ENCODE measurements at regions not wholly inside any gene's neighbourhood (a gene's known extent, or its start where the extent isn't known, plus 50 kb on each side); places are given as distances from the start of the nearest gene placed in this dataset.

- H3K27me3 ChIP-seq (ENCODE audit: control insufficient read depth in 4 of 4, insufficient read depth in 4 of 4, low read length in 3 of 4): no peaks in the 10 kb centered on the region
- H3K36me3 ChIP-seq (ENCODE audit: control insufficient read depth in 4 of 4, insufficient read depth in 3 of 4, low read depth in 1 of 4, low read length in 3 of 4): no peaks in the 10 kb centered on the region
- TF ChIP-seq SP1 (IDR thresholded peaks at IDR 0.05) (no peak), ATF3 (IDR thresholded peaks at IDR 0.05) (no peak), TAF1 (conservative IDR thresholded peaks at IDR 0.05) (no peak), REST (IDR thresholded peaks at IDR 0.05) (no peak), HNF4G (IDR thresholded peaks at IDR 0.05) (no peak)
- no peaks in the 10 kb centered on the region for H3K9me3 ChIP-seq (ENCODE audit: control insufficient read depth in 4 of 4, low read length in 3 of 4)
- H3K27ac ChIP-seq (ENCODE audit: low read depth in 1 of 2, low read length in 2 of 2): no peak overlapping the region
- H3K4me3 ChIP-seq (ENCODE audit: low read depth in 1 of 3, low read length in 3 of 3): no peak overlapping the region
- DNase-seq (ENCODE audit: low spot score): no peak
- no peaks in the 10 kb centered on the region for H3K4me1 ChIP-seq (ENCODE audit: control insufficient read depth in 4 of 4, insufficient read depth in 4 of 4, low read length in 3 of 4)
- H3K9ac ChIP-seq (ENCODE audit: low read depth in 1 of 2, low read length in 2 of 2): no peak overlapping the region
- WGBS: 85% methylated on average over 5 of the region's 5 CpGs
These were observed 52.8 kb upstream of the C3orf49 start for GRCh38 chr3:63766261-63766660.

DNA sequence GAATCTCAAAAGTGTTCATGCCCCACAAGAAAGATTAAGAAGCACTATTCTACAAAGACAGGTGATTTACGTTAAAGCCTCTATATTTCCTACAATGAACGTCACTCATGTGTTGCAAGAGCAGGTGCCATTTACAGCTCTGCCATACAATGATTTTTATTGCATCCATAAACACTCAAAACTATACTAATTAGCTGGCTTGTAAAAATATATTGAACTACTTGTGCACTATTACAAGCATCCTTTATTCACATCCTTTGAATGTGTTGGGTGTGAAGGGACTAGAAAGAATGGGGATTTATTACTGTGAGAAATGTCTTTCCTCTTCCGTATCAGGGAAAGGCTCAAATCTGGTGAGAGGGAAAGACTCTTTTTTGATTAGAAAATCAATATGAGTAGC, 50.7 kb upstream of the C3orf49 start:
- no peaks in the 10 kb centered on the region for H3K4me1 ChIP-seq (ENCODE audit: control insufficient read depth in 4 of 4, insufficient read depth in 4 of 4, low read length in 3 of 4)
- H3K9ac ChIP-seq (ENCODE audit: low read depth in 1 of 2, low read length in 2 of 2): no peak overlapping the region
- 71% methylated on average over 3 of the region's 3 CpGs for WGBS
- TF ChIP-seq FOXA2 (IDR thresholded peaks at IDR 0.05) (no peak), TAF1 (conservative IDR thresholded peaks at IDR 0.05) (no peak), RAD21 (IDR thresholded peaks at IDR 0.05) (no peak), MAX (IDR thresholded peaks at IDR 0.05) (no peak), HNF4A (conservative IDR thresholded peaks at IDR 0.05) (no peak), SP1 (IDR thresholded peaks at IDR 0.05) (no peak), RXRA (IDR thresholded peaks at IDR 0.05) (no peak), EGR1 (IDR thresholded peaks at IDR 0.05; ENCODE audit: low read depth in 2 of 2) (no peak), ATF3 (IDR thresholded peaks at IDR 0.05) (no peak), NR2F2 (IDR thresholded peaks at IDR 0.05) (no peak), GABPA (IDR thresholded peaks at IDR 0.05 in 1 of 2, conservative IDR thresholded peaks at IDR 0.05 in 1 of 2) (no peak), HNF4G (IDR thresholded peaks at IDR 0.05) (no peak), JUND (IDR thresholded peaks at IDR 0.05) (no peak), YY1 (IDR thresholded peaks at IDR 0.05) (no peak), REST (IDR thresholded peaks at IDR 0.05) (no peak), FOXA1 (IDR thresholded peaks at IDR 0.05) (no peak)
- TF ChIP-seq, protein P1, sequence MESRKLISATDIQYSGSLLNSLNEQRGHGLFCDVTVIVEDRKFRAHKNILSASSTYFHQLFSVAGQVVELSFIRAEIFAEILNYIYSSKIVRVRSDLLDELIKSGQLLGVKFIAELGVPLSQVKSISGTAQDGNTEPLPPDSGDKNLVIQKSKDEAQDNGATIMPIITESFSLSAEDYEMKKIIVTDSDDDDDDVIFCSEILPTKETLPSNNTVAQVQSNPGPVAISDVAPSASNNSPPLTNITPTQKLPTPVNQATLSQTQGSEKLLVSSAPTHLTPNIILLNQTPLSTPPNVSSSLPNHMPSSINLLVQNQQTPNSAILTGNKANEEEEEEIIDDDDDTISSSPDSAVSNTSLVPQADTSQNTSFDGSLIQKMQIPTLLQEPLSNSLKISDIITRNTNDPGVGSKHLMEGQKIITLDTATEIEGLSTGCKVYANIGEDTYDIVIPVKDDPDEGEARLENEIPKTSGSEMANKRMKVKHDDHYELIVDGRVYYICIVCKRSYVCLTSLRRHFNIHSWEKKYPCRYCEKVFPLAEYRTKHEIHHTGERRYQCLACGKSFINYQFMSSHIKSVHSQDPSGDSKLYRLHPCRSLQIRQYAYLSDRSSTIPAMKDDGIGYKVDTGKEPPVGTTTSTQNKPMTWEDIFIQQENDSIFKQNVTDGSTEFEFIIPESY (IDR thresholded peaks at IDR 0.05): no peak
- TF ChIP-seq, protein P2, sequence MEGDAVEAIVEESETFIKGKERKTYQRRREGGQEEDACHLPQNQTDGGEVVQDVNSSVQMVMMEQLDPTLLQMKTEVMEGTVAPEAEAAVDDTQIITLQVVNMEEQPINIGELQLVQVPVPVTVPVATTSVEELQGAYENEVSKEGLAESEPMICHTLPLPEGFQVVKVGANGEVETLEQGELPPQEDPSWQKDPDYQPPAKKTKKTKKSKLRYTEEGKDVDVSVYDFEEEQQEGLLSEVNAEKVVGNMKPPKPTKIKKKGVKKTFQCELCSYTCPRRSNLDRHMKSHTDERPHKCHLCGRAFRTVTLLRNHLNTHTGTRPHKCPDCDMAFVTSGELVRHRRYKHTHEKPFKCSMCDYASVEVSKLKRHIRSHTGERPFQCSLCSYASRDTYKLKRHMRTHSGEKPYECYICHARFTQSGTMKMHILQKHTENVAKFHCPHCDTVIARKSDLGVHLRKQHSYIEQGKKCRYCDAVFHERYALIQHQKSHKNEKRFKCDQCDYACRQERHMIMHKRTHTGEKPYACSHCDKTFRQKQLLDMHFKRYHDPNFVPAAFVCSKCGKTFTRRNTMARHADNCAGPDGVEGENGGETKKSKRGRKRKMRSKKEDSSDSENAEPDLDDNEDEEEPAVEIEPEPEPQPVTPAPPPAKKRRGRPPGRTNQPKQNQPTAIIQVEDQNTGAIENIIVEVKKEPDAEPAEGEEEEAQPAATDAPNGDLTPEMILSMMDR (IDR thresholded peaks at IDR 0.05; ENCODE audit: low read depth, low read length, missing input control): no peak
- no peak overlapping the region for H3K4me3 ChIP-seq (ENCODE audit: low read depth in 1 of 3, low read length in 3 of 3)
- no peaks in the 10 kb centered on the region for H3K36me3 ChIP-seq (ENCODE audit: control insufficient read depth in 4 of 4, insufficient read depth in 3 of 4, low read depth in 1 of 4, low read length in 3 of 4)
- no peaks in the 10 kb centered on the region for H3K9me3 ChIP-seq (ENCODE audit: control insufficient read depth in 4 of 4, low read length in 3 of 4)
- no peaks in the 10 kb centered on the region for H3K27me3 ChIP-seq (ENCODE audit: control insufficient read depth in 4 of 4, insufficient read depth in 4 of 4, low read length in 3 of 4)
- no peak overlapping the region for H3K27ac ChIP-seq (ENCODE audit: low read depth in 1 of 2, low read length in 2 of 2)
- no peak for DNase-seq (ENCODE audit: low spot score)
